ENCODE measurements at regions not wholly inside any gene's neighbourhood (a gene's known extent, or its start where the extent isn't known, plus 50 kb on each side); places are given as distances from the start of the nearest gene placed in this dataset.
A peak's percentile ranks its signal among the peaks of the same experiment; 100 is the strongest.

DNA sequence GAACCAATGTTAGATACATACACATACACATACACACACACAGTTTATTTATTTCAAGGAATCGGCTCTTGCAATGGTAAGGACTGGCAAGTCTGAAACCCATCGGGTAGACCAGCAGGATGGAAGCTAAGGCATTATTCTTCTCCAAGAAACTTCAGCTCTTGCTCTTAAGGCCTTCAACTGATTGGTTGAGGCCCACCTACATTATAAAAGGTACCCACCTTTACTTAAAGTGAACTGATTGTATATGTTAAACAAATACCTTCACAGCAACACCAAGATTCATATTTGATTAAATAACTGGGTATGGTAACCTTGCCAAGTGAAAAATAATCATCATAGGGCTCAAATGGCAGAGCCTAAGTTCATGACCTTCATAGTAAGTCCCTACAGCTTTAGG, 695.5 kb downstream of the BCL11B start:
- no peak for DNase-seq (ENCODE audit: low spot score)

- no peak for DNase-seq (ENCODE audit: low spot score)
These were observed 693.8 kb downstream of the BCL11B start for GRCh38 chr14:98578204-98578603.

DNA sequence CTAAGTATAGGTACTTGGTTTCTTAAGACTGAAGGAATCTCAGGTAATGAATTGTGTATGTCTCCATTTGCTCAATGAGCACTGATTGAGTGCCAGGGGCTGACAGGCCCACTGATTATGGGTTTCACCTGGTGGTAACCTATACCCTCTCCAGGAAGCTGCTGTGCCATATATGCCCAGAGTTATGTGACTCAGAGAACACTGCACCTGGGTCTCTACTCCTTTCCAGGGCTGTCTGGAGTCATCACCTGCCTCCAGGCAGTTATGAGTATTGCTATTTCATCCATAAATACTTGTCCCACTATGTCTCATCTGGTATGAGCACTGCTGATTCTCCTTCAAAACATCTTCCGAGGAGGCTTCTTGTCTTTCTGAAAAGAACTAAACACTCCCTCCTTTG, 692.9 kb downstream of the BCL11B start:
- DNase-seq (ENCODE audit: low spot score) = no peak

DNA sequence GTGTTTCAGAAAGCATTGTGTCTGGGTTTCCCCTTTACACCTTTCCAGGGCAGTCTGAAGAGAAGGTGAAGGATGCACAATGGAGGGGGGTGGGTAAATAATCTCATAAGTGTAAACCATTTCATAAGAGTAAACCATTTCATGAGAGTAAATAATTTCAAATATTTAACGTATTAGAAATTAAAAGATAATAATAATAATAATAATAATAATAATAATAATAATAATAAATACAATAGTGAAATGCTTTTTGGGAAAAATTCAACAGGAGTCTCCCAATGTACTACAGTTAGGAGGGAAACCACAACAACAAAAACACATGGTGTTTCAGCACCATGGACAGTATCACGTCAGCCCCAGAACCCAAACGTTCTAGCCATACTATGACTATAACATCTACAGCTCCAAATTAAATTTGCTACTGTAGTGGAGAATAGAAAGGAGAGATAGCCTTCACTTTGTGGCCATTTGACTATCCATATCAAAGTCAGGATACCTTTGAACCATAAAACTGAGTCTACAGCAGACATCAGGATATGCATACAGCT, 691.8 kb downstream of the BCL11B start:
- peak; percentile 4 for DNase-seq (ENCODE audit: low spot score)

DNA sequence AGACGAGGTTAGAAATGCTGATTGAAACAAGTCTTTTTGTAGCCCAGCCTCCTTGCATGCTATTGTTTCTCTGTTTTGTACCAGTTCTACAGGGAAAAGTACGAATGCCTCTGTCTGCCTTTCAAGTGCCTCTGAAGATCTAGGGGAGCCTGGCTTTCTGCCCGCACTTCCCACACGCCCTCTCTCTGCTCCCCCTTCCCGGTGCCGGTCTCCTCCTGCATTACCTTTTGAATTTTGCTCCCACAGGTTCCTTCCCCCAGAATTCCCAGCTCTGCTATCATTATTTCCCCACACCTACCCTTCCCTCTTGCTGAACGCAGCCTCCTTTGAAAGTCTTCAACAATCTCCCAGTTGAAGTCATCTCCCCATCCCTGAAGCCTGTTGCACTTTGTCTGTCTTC, 689.7 kb downstream of the BCL11B start:
- no peak for DNase-seq (ENCODE audit: low spot score)

DNA sequence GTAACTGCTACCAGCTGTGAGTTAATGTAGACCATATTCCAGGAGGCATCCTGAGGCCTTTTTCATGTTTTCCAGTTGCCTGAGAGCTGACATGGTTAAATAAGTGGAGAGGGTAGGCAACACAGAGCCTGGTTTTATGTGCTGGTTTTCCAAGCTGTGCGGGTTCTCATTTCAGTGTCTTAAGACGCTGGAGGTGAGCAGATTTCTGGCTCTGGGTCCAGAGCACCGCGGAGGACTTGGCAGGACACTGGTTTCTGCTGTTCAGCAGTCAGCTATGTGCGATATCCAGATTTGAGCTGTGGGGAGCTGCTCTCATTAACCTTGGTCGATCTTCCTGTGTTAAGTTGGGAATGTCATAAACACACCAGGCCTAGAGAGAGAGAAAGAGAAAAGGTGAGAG, 680.8 kb downstream of the BCL11B start:
- no peak for DNase-seq (ENCODE audit: low spot score)

DNA sequence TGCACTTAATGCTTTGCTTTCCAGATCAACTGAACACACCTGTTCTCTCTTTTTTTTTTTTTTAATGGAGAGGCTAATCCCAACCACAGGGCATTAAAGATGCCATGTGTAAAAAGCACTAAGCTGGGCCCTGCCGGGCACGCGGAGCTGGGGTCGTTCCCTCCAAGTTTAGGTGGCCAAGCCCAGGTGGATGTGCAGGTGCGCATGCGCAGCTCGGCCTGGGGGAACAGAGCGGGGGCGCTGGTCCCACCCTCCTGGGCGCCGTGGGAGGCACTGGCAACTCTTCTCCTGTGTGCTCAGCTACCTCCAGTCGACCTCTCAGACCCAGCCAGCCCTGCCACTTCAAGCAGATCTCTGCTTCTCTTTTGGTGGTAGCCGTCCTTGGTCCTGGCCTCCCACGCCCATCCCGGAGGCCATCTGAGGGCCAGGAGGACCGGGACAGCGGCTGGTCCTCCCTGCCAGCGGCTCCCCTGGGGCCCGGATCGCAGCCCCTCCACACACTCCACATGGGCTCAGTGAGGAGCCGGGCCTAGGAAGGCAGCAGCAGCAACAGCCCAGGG, 679.3 kb downstream of the BCL11B start:
- DNase-seq (ENCODE audit: low spot score) = no peak

GRCh38 chr14:98593361-98593761, 678.6 kb downstream of the BCL11B start:
- no peak for DNase-seq (ENCODE audit: low spot score)

GRCh38 chr14:98594156-98594555, 677.8 kb downstream of the BCL11B start:
- DNase-seq (ENCODE audit: low spot score) = no peak

GRCh38 chr14:98598576-98598975, 673.4 kb downstream of the BCL11B start:
- DNase-seq (ENCODE audit: low spot score) = no peak

GRCh38 chr14:98599082-98599481, 672.9 kb downstream of the BCL11B start:
- no peak for DNase-seq (ENCODE audit: low spot score)

- no peak for DNase-seq (ENCODE audit: low spot score)
These were observed 669.0 kb downstream of the BCL11B start for GRCh38 chr14:98602983-98603382.

- no peak for DNase-seq (ENCODE audit: low spot score)
These were observed 667.0 kb downstream of the BCL11B start for GRCh38 chr14:98605043-98605442.

DNA sequence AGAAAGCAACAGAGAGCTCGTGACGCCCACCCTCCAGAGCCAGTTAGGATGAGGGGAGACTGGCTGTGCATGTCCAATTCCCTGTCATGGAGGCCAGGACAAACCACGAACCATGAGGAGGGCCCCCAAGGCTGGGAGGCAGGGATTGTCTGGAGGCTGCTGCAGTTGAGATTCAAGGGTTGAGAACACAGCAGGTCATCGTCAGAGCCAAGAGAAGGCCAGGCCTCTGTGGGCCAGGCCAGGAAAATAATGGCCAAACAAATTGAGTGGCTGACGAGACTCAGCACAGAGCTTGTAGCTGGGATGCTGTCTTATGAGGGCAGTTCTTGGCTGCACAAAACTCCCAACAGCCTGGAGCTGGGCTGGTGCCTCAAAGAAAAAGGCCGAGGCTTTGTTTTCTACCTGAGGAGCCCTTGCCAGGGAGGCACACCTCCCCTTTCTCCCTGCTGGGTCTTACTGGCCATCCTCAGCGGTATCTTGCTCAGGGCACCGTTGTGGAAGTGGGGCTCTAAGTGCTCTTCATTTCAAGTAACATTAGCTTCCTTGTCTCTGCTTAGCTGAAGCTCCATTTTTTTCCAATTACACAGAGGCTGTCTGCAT, 665.9 kb downstream of the BCL11B start:
- DNase-seq (ENCODE audit: low spot score) = no peak

DNA sequence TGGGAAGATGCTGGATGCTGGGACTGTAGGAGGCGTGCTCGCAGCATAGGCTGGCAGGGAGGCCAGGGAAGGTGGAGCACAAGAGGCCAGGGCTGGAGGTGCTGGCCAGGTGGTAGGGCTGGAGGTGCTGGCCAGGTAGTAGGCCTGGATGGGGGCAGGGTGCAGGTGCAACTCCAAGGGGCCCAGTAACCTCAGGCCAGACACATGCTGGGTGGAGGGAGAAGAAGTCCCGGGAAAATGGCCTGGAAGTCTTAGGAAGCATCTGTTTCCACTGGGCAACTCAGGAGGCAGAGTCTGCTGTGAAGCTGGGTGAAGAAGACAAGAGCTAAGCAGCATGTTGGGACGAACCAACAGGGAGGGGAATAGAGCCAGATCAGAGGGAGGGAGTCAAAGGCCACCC, 665.2 kb downstream of the BCL11B start:
- no peak for DNase-seq (ENCODE audit: low spot score)

DNA sequence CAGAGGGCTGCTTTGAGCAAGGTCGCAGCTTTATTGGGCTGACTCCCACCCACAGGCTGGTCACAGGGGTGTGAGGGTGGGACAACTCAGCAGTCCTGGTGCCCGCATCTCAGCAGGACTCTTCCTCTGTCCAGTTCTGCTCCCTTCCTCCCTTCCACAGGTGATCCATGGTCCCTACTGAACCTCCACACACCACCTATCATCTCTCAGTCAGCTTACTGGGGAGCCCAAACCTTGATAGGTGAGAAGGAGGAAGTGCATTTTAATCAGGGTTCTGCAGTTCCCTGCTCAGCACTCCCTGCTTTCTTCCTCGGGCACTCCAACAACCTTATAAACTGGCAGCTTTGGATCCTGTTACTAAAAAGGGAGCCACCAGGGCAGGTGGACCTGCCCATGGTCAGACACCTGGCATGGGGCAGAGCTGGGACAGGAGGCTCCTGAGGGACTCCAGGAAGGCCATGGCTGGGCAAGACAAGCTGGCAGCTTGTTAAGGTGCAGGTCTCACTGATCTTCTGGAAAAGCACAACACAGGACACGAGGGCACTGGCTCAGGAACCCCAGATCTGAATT, 664.6 kb downstream of the BCL11B start:
- no peak for DNase-seq (ENCODE audit: low spot score)

DNA sequence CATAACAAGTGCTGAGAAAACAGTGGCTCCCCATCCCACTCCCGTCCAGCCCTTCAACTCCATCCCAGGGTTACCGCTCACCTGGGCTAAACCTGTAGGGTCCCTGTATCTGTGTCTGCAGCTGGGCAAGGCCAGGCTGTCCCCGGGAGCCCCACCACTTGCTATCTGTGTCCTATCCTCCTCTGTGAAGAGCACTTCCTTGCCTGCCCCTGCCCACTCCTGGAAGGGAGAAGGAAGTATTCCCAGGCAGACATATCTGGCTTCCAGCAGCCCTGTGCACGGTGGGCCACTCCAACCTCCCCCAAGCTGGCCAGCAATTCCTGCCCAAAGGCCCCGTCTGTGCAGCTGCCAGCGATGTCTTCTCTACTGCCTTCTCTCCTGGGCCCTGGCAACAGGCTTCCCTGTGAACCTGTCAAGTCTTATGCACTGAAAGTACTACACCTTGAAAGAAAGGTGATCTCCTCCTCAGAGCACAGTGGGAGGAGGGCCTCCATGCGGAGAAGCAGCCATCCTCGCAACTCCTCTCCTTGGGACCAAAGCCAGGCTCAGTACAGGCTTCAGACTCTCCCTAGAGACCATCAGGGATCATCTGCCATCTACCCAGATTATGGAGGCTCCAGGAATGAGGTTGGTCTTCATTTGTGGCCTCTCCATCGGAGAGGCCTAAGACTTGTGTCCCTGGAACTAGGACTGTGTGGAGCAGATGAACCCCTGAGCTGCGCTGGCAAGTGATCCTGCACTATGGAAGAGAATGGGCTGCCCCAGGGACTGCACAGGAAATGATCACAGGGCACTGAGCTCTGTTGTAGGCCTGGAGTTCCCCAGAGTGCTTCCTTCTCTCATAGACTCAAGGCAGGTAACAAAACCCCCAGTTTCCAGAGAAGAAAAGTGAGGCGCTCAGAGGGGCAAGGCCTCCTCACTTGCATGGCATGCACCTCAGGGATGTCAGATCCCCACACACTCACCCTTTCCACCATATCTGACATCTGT, 663.6 kb downstream of the BCL11B start:
- DNase-seq (ENCODE audit: low spot score) = no peak

- no peak for DNase-seq (ENCODE audit: low spot score)
These were observed 659.4 kb downstream of the BCL11B start for GRCh38 chr14:98612434-98613200.

- DNase-seq (ENCODE audit: low spot score) = no peak
These were observed 657.3 kb downstream of the BCL11B start for GRCh38 chr14:98614741-98615140.

DNA sequence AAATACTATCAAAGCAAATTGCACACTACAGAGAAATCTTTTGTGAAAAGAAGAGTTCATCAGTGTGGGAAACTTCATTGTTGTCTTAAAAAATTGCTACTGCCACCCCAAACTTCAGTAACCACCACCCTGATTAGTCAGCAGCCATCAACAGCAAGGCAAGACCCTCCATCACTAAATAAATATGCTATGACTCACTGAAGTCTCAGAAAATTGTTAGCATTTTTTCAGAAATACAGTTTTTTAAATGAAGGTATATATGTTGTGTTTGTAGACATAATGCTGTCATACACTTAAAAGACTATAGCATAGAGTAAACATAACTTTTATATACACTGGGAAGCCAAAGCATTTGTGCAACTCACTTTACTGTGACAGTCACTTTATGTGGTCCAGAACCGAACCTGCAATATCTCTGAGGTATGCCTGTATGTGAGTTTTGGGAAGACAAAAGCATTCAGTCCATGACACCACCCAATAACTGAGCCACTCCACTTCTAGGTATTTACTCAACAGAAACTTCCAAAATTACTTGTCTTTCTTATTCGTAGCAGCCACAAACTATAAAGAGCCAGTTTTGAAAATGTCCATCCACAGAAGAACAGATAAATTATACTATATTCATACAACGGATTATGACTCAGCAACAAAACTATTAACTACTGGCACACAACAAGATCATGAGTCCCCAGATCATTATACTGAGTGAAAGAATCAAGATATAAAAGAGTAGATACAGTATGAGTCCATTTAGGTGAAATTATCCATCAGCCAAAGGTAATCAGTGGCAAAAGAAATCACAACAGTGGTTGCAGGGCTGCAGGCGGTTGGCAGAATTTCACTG, 649.6 kb downstream of the BCL11B start:
- no peak for DNase-seq (ENCODE audit: low spot score)

All from HuH-7 (cell line).